Gastroesophageal sphincter (tissue), 4 donors: ENCODE measurements at regions not wholly inside any gene's neighbourhood (a gene's known extent, or its start where the extent isn't known, plus 50 kb on each side); places are given as distances from the start of the nearest gene placed in this dataset.
"Not testable (repeated sequence)": the region's sequence is repeated elsewhere in the genome, so short reads cannot be mapped to it uniquely, and the experiment has no call there.

ENCODE experiments used
- ATAC-seq: fragments of 150-250 bp; one replicate; pipeline ENCODE4 v1.9.1; 2016; ENCODE audit warnings: mild to moderate bottlenecking, moderate library complexity
- H3K27ac ChIP-seq, 4 donors: fragments of 200-600 bp; sonication (generic) in 3 of 4; 1 replicate in 3 of 4; 2 replicates in 1 of 4; pipeline ENCODE4 v1.5.1; 2016 to 2019
- H3K27me3 ChIP-seq: fragments of 200-600 bp; sonication (generic); one replicate; pipeline ENCODE4 v1.5.1; 2019
- H3K36me3 ChIP-seq, 2 donors: fragments of 200-600 bp; sonication (generic); one replicate each; pipeline ENCODE4 v1.5.1; 2019; ENCODE audit warnings: control low read depth in 1 of 2
- H3K4me1 ChIP-seq, 3 donors: fragments of 200-600 bp; sonication (generic); 1 replicate in 2 of 3; 2 replicates in 1 of 3; pipeline ENCODE4 v1.5.1; 2016 to 2019; ENCODE audit warnings: control low read depth in 2 of 3
- H3K4me3 ChIP-seq, 2 donors: fragments of 200-600 bp; sonication (generic); one replicate each; pipeline ENCODE4 v1.5.1; 2019; ENCODE audit warnings: mild to moderate bottlenecking in 1 of 2, moderate library complexity in 1 of 2
- H3K9me3 ChIP-seq, 3 donors: fragments of 200-600 bp; sonication (generic); one replicate each; pipeline ENCODE4 v1.5.1; 2017 to 2019; ENCODE audit warnings: control low read depth in 2 of 3
- CTCF ChIP-seq, 4 experiments: fragments of 200-600 bp in 2 of 4; fragments of 450-650 bp in 2 of 4; sonication (generic) in 1 of 4; IDR thresholded peaks; one replicate each; pipeline ENCODE4 v1.5.1; 2017 to 2019; ENCODE audit warnings: antibody characterized with exemption in 4 of 4, mild to moderate bottlenecking in 2 of 4, moderate library complexity in 2 of 4
- EP300 ChIP-seq: sonication (generic); formaldehyde crosslinking; IDR thresholded peaks from one replicate; pipeline ENCODE4 v1.6.1; 2017; ENCODE audit warnings: antibody characterized with exemption, mild to moderate bottlenecking
- POLR2A ChIP-seq, 2 donors: fragments of 450-650 bp; IDR thresholded peaks; one replicate each; pipeline ENCODE4 v1.6.1; 2017; ENCODE audit warnings: antibody characterized with exemption in 2 of 2, mild to moderate bottlenecking in 2 of 2, moderate library complexity in 1 of 2
- POLR2AphosphoS5 ChIP-seq: sonication (generic); formaldehyde crosslinking; IDR thresholded peaks from one replicate; pipeline ENCODE4 v1.6.1; 2017; ENCODE audit warnings: antibody characterized with exemption
- WGBS, 2 donors: methylation state at CpG; one replicate each; pipeline ENCODE4 v1.1.5; 2018; ENCODE audit warnings: low coverage in 1 of 2; 5-methylcytosine and 5-hydroxymethylcytosine counted together

DNA sequence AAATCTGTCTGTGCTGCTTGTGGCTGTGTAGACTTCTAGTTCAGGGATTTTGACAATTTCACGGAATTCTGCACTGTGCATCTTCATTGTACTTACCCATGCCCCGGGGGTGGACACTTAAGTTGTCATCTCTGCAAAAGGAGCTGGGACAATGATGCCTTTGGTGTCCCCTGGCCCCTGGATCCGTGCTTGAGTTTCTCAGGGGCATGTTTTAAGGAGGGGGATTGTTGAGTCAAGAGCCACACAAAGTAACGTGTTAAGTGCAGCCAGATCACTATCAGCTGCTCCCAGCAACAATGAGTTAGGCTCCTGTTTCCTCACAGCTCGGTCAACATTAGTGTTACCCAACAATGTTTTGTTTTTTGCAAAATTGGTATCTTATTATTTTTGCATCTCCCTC, 305.0 kb upstream of the DIO3 start:
- TF ChIP-seq CTCF (IDR thresholded peaks at IDR 0.05) = no peak
- no peak for TF ChIP-seq EP300
- TF ChIP-seq POLR2A (IDR thresholded peaks at IDR 0.05) = no peak
- no peak for TF ChIP-seq POLR2AphosphoS5
- H3K27me3 ChIP-seq = peaks cover 22% of the 10 kb centered on the region
- H3K4me3 ChIP-seq = no peak overlapping the region
- ATAC-seq = no peak
- H3K4me1 ChIP-seq = no peaks in the 10 kb centered on the region
- WGBS, 2 donors = 72 to 80% methylated on average over 2 to 5 of the region's 5 CpGs
- H3K9me3 ChIP-seq = no peaks in the 10 kb centered on the region
- no peaks in the 10 kb centered on the region for H3K36me3 ChIP-seq
- H3K27ac ChIP-seq = no peak overlapping the region

DNA sequence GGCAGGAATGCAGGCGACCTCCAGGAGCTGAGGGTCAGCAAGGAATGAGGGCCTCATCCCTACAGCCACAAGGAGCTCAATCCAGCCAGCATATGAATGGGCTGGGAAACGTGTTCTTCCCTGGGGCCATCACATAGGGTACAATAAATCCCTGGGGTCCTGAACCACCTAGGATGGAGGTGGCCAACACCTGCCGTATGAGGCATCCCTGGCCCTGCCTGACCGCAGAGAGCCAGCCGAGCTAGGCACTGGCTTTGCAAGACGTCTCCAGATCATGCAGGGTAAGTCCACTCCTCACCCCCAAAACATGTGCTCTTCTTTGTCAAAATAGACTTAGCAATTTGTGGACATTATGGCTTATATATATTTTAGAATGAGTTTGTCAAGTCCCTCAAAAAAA, 303.7 kb upstream of the DIO3 start:
- TF ChIP-seq CTCF (IDR thresholded peaks at IDR 0.05) (no peak), POLR2A (IDR thresholded peaks at IDR 0.05) (no peak), POLR2AphosphoS5 (no peak), EP300 (no peak)
- Histone ChIP-seq H3K4me3 (no peak overlapping the region), H3K27me3 (peaks cover 9% of the 10 kb centered on the region), H3K36me3 (no peaks in the 10 kb centered on the region), H3K4me1 (no peaks in the 10 kb centered on the region), H3K9me3 (peaks cover 0 to 6% (median 0%) of the 10 kb centered on the region in 3 donors), H3K27ac (no peak overlapping the region)
- no peak for ATAC-seq
- WGBS, 2 donors = 79 to 100% methylated on average over 2 to 6 of the region's 6 CpGs

GRCh38 chr14:101259748-101260147, 301.5 kb upstream of the DIO3 start:
- TF ChIP-seq POLR2AphosphoS5 = no peak
- no peak for ATAC-seq
- 89 to 92% methylated on average over 1 of the region's 1 CpG for WGBS, 2 donors
- Histone ChIP-seq H3K9me3 (peaks cover 0 to 9% (median 0%) of the 10 kb centered on the region in 3 donors), H3K36me3 (no peaks in the 10 kb centered on the region), H3K4me1 (no peaks in the 10 kb centered on the region), H3K27me3 (no peaks in the 10 kb centered on the region), H3K27ac (no peak overlapping the region), H3K4me3 (no peak overlapping the region)

- not testable (repeated sequence) for H3K9me3 ChIP-seq, H3K4me1 ChIP-seq, ATAC-seq, H3K27me3 ChIP-seq, H3K36me3 ChIP-seq, H3K27ac ChIP-seq, H3K4me3 ChIP-seq
- no CpG with 5 or more reads among the region's 20 CpGs for WGBS, 2 donors
Observed at GRCh38 chr14:101266441-101266840, 294.9 kb upstream of the DIO3 start.

GRCh38 chr14:101273091-101273490, 288.2 kb upstream of the DIO3 start:
- TF ChIP-seq POLR2A (IDR thresholded peaks at IDR 0.05) (no peak), EP300 (no peak), CTCF (IDR thresholded peaks at IDR 0.05) (no peak), POLR2AphosphoS5 (no peak)
- ATAC-seq = no peak
- Histone ChIP-seq H3K27me3 (peaks cover 4% of the 10 kb centered on the region), H3K36me3 (no peaks in the 10 kb centered on the region), H3K27ac (no peak overlapping the region), H3K4me3 (no peak overlapping the region), H3K9me3 (no peaks in the 10 kb centered on the region), H3K4me1 (no peaks in the 10 kb centered on the region)

DNA sequence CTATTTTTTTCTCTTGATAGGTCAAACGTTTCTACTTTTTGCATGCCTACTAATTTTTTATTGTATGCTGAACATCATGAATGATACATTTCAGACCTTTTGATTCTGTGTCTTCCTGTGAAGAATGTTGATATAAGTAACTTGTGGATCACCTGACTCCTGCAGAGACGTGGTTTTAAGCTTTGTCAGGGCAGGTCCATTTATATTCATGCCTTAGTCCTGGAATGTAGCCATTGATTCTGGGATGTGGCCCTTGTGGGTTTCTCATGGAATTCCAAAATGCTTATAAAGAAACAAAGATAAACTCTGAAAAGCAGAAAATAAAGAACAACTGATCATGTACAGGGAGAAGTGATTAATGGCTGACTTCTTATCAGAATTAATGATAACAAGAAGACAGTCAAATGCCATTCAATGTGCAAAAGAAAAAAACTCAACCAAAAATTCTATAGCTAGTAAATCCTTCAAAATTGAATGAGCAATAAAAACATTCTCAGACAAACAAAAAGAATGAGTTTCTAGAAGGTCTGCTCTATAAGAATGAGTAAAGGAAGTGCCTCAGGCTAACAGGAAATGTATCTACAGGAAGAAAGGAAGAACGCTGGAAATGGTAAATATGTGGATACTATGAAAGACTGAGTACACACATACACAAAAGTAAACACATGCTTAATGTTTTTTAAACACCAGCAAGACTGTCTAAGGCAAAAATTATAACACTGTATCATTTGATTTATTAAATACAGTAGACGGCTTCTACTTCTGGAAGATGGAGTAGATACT, 284.8 kb upstream of the DIO3 start:
- no peak for ATAC-seq
- WGBS, 2 donors = 23 to 40% methylated on average over 4 of the region's 4 CpGs
- TF ChIP-seq CTCF (IDR thresholded peaks at IDR 0.05) (no peak), EP300 (no peak), POLR2A (IDR thresholded peaks at IDR 0.05) (no peak), POLR2AphosphoS5 (no peak)
- no peaks in the 10 kb centered on the region for H3K4me1 ChIP-seq
- H3K9me3 ChIP-seq = no peaks in the 10 kb centered on the region
- peaks cover 4% of the 10 kb centered on the region for H3K27me3 ChIP-seq
- no peaks in the 10 kb centered on the region for H3K36me3 ChIP-seq
- H3K4me3 ChIP-seq = no peak overlapping the region
- no peak overlapping the region for H3K27ac ChIP-seq
